Mammary epithelial cell (primary cell): ENCODE measurements at regions not wholly inside any gene's neighbourhood (a gene's known extent, or its start where the extent isn't known, plus 50 kb on each side); places are given as distances from the start of the nearest gene placed in this dataset.

ENCODE experiments used
- CTCF ChIP-seq, 2 donors: IDR thresholded peaks in 1 of 2; conservative IDR thresholded peaks in 1 of 2; 2 replicates each; pipeline ENCODE4 v1.5.1; 2011 to 2012; ENCODE audit warnings: inconsistent platforms in 2 of 2, low read length in 2 of 2, mild to moderate bottlenecking in 2 of 2, control low read depth in 1 of 2, low read depth in 1 of 2; ENCODE audit not compliant: insufficient read depth in 1 of 2; ENCODE audit errors: extremely low read depth in 1 of 2
- EZH2 ChIP-seq: IDR thresholded peaks from 2 replicates; pipeline ENCODE4 v1.6.1; 2012; ENCODE audit warnings: low read length, inconsistent platforms, borderline replicate concordance

DNA sequence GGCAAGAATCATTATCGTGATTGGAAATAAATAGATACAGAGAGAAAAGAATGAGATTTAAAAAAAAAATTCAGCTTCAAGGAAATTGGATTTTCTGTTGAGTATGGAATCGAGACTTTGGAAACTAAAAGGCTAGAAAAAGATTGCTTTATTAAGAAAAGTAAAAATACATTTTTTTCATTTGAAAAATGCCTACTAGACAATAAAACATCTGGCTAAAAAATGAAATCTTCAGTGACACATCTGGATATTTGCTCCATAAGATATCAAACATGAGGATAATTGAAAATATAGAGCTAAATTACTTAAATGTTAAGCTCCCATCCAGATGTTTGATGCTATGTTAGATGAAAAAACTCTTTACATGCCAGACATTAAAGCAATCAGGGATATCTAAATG is 879.5 kb downstream of the TSN start:
- TF ChIP-seq CTCF (conservative IDR thresholded peaks at IDR 0.05 in 1 of 2, IDR thresholded peaks at IDR 0.05 in 1 of 2; ENCODE audit: extremely low read depth in 1 of 2, insufficient read depth in 1 of 2, low read depth in 1 of 2, low read length in 2 of 2), result no peak
- TF ChIP-seq EZH2, result no peak
